GM18505 (cell line): ENCODE measurements at regions not wholly inside any gene's neighbourhood (a gene's known extent, or its start where the extent isn't known, plus 50 kb on each side); places are given as distances from the start of the nearest gene placed in this dataset.

Experiments
- ATAC-seq: cut with Tn5 transposase; IDR thresholded peaks from one replicate; pipeline ENCODE4 v1.9.1; 2021; ENCODE audit not compliant: unreplicated experiment
- POLR2A ChIP-seq: IDR thresholded peaks from 4 replicates; pipeline ENCODE4 v1.6.1; 2011; ENCODE audit warnings: borderline replicate concordance; ENCODE audit not compliant: insufficient read depth, insufficient read length; ENCODE audit errors: extremely low read depth

- no peak for ATAC-seq
- TF ChIP-seq POLR2A, result no peak
These were observed 231.4 kb upstream of the RPL38 start for GRCh38 chr17:73972056-73972455.

GRCh38 chr17:73972901-73973300 lies 230.6 kb upstream of the RPL38 start:
- no peak for TF ChIP-seq POLR2A
- no peak for ATAC-seq

- no peak for ATAC-seq
- TF ChIP-seq POLR2A, result no peak
These were observed 229.7 kb upstream of the RPL38 start for GRCh38 chr17:73973586-73974409.

- TF ChIP-seq POLR2A, result no peak
- no peak for ATAC-seq
These were observed 228.9 kb upstream of the RPL38 start for GRCh38 chr17:73974536-73974935.

- TF ChIP-seq POLR2A, result no peak
- ATAC-seq, result no peak
These were observed 227.3 kb upstream of the RPL38 start for GRCh38 chr17:73976147-73976546.

- TF ChIP-seq POLR2A, result no peak
- no peak for ATAC-seq
These were observed 226.6 kb upstream of the RPL38 start for GRCh38 chr17:73976676-73977521.

GRCh38 chr17:73980517-73980916 lies 223.0 kb upstream of the RPL38 start:
- TF ChIP-seq POLR2A, result no peak
- ATAC-seq, result no peak

GRCh38 chr17:73982871-73983270 lies 220.6 kb upstream of the RPL38 start:
- no peak for ATAC-seq
- no peak for TF ChIP-seq POLR2A

- no peak for TF ChIP-seq POLR2A
- ATAC-seq, result no peak
These were observed 219.7 kb upstream of the RPL38 start for GRCh38 chr17:73983621-73984400.

- TF ChIP-seq POLR2A, result no peak
- ATAC-seq, result no peak
These were observed 218.5 kb upstream of the RPL38 start for GRCh38 chr17:73984941-73985340.

- TF ChIP-seq POLR2A, result no peak
- no peak for ATAC-seq
These were observed 217.9 kb upstream of the RPL38 start for GRCh38 chr17:73985466-73986015.

GRCh38 chr17:73986641-73987177 lies 216.8 kb upstream of the RPL38 start:
- ATAC-seq, result no peak
- TF ChIP-seq POLR2A, result no peak

- no peak for ATAC-seq
- no peak for TF ChIP-seq POLR2A
These were observed 216.1 kb upstream of the RPL38 start for GRCh38 chr17:73987395-73987794.

GRCh38 chr17:73987845-73988509 lies 215.5 kb upstream of the RPL38 start:
- no peak for TF ChIP-seq POLR2A

More at GRCh38 chr17:73987845-73988509, 215.5 kb upstream of the RPL38 start:
- no peak for ATAC-seq
